ENCODE measurements at regions not wholly inside any gene's neighbourhood (a gene's known extent, or its start where the extent isn't known, plus 50 kb on each side); places are given as distances from the start of the nearest gene placed in this dataset.

- TF ChIP-seq POLR2A (IDR thresholded peaks at IDR 0.05) (no peak), CTCF (IDR thresholded peaks at IDR 0.05) (no peak), POLR2AphosphoS5 (IDR thresholded peaks at IDR 0.05) (no peak)
Observed at GRCh38 chrY:7977301-7977700, 1065.7 kb upstream of the AMELY start.

Data from gastroesophageal sphincter (tissue), 3 donors.